Endothelial cell of umbilical vein (primary cell): ENCODE measurements at regions not wholly inside any gene's neighbourhood (a gene's known extent, or its start where the extent isn't known, plus 50 kb on each side); places are given as distances from the start of the nearest gene placed in this dataset.
A peak's percentile ranks its signal among the peaks of the same experiment; 100 is the strongest.

Experiments
- BruUV-seq: library from RNA; stranded (reverse); fragments of 400-500 nt; replicated peaks from 2 replicates; lab custom pipeline; 2021; lab: Mats Ljungman, UMichigan
- CTCF ChIA-PET: fragments of 300-600, 350-600 bp; sonication (Branson Sonifier 250); formaldehyde crosslinking; loops from one replicate; lab custom pipeline; 2021; ENCODE audit warnings: antibody characterized with exemption, inconsistent platforms; lab: Charles Lee
- POLR2A ChIA-PET: fragments of 300-600, 350-600 bp; sonication (Branson Sonifier 250); formaldehyde crosslinking; loops from one replicate; lab custom pipeline; 2021; ENCODE audit warnings: antibody characterized with exemption, inconsistent platforms; lab: Charles Lee
- DNase-seq: peaks from one replicate; pipeline ENCODE4 v3.0.0-alpha.2; 2011; ENCODE audit warnings: low read depth, low spot score
- FAIRE-seq: peaks from 2 replicates; lab custom pipeline; 2011; peaks lifted over from hg19 to GRCh38; lab: Jason Lieb, UNC
- H2AFZ ChIP-seq: 2 replicates; pipeline ENCODE4 v1.6.0; 2012; ENCODE audit warnings: low read depth, low read length, control low read depth, inconsistent platforms
- H3K27ac ChIP-seq: 2 replicates; pipeline ENCODE4 v1.5.1; 2011; ENCODE audit warnings: low read depth, mild to moderate bottlenecking, control low read depth, low read length, moderate library complexity; ENCODE audit not compliant: insufficient read depth
- H3K27me3 ChIP-seq, 2 experiments: 2 replicates each; pipeline versions ENCODE4 v1.6.0 to v1.6.1; 2011; ENCODE audit warnings: low read length in 2 of 2, mixed read lengths in 1 of 2; ENCODE audit not compliant: control insufficient read depth in 2 of 2, insufficient read depth in 2 of 2
- H3K36me3 ChIP-seq, 2 experiments: 2 replicates in 1 of 2; 3 replicates in 1 of 2; pipeline ENCODE4 v1.5.1; 2011; ENCODE audit warnings: low read length in 2 of 2, mild to moderate bottlenecking in 1 of 2, moderate library complexity in 1 of 2; ENCODE audit not compliant: control insufficient read depth in 2 of 2, insufficient read depth in 2 of 2; ENCODE audit errors: extremely low read depth in 1 of 2
- H3K4me1 ChIP-seq: 3 replicates; pipeline ENCODE4 v1.5.1; 2011; ENCODE audit warnings: mild to moderate bottlenecking, low read length; ENCODE audit not compliant: control insufficient read depth, insufficient read depth; ENCODE audit errors: extremely low read depth
- H3K4me2 ChIP-seq: 2 replicates; pipeline ENCODE4 v1.6.1; 2011; ENCODE audit warnings: low read length, control low read depth, mixed read lengths; ENCODE audit not compliant: insufficient read depth
- H3K4me3 ChIP-seq, 3 experiments: fragments of 200-600 bp in 1 of 3; sonication (generic), shearing (Covaris generic) in 1 of 3; replicated peaks in 1 of 3; 2 replicates each; pipeline ENCODE4 v1.5.1; 2011 to 2016; ENCODE audit warnings: control low read depth in 3 of 3, low read length in 3 of 3, mild to moderate bottlenecking in 2 of 3, inconsistent platforms in 1 of 3, low read depth in 1 of 3, moderate library complexity in 1 of 3; ENCODE audit not compliant: insufficient read depth in 1 of 3
- H3K79me2 ChIP-seq: 2 replicates; pipeline ENCODE4 v1.6.0; 2012; ENCODE audit warnings: low read length, inconsistent platforms; ENCODE audit not compliant: control insufficient read depth, insufficient read depth
- H3K9ac ChIP-seq: replicated peaks from 2 replicates; pipeline ENCODE3; 2011; ENCODE audit warnings: low read length, control low read depth; ENCODE audit not compliant: insufficient read depth; ENCODE audit errors: extremely low read depth
- H3K9me1 ChIP-seq: replicated peaks from 3 replicates; pipeline ENCODE4 v1.6.0; 2011; ENCODE audit warnings: mild to moderate bottlenecking, low read length; ENCODE audit not compliant: control insufficient read depth, insufficient read depth; ENCODE audit errors: extremely low read depth
- H3K9me3 ChIP-seq: replicated peaks from 2 replicates; pipeline ENCODE4 v1.5.1; 2012; ENCODE audit warnings: low read length, inconsistent platforms; ENCODE audit not compliant: control insufficient read depth, insufficient read depth
- H4K20me1 ChIP-seq: replicated peaks from 2 replicates; pipeline ENCODE3; 2011; ENCODE audit warnings: mild to moderate bottlenecking, low read length; ENCODE audit not compliant: control insufficient read depth, insufficient read depth; ENCODE audit errors: extremely low read depth
- FOS ChIP-seq: IDR thresholded peaks from 2 replicates; pipeline ENCODE4 v1.6.1; 2011; ENCODE audit warnings: mild to moderate bottlenecking, low read length, moderate library complexity, borderline replicate concordance; ENCODE audit not compliant: insufficient read depth
- JUN ChIP-seq: IDR thresholded peaks from 2 replicates; pipeline ENCODE4 v1.6.1; 2011; ENCODE audit warnings: borderline replicate concordance, low read depth; ENCODE audit not compliant: insufficient read length, insufficient read depth
- MYC ChIP-seq: IDR thresholded peaks from one replicate; pipeline ENCODE4 v1.6.1; 2011; ENCODE audit warnings: mild to moderate bottlenecking, low read depth, low read length
- POLR2A ChIP-seq: IDR thresholded peaks from 2 replicates; pipeline ENCODE4 v1.6.1; 2012; ENCODE audit warnings: low read depth, mild to moderate bottlenecking, control low read depth, low read length
- POLR2AphosphoS5 ChIP-seq: IDR thresholded peaks from 2 replicates; pipeline ENCODE4 v1.6.1; 2012; ENCODE audit warnings: low read depth, mild to moderate bottlenecking, control low read depth, low read length, moderate library complexity; ENCODE audit not compliant: insufficient read depth
- dilution Hi-C: fragments of 300-500 bp; cut with MboI; formaldehyde crosslinking; loops from one replicate; pipeline ENCODE4 v1.15.0; 2019; ENCODE audit warnings: low sequenced_read_pairs; ENCODE audit not compliant: extremely low pct_ligation_motif_present
- intact Hi-C: fragments of 100-400 bp; cut with micrococcal nuclease; formaldehyde crosslinking; loops from one replicate; pipeline ENCODE4 v1.10.0; 2022
- TF ChIP-seq, protein P1 (sequence below), 2 donors: IDR thresholded peaks; 1 replicate in 1 of 2; 2 replicates in 1 of 2; pipeline ENCODE4 v1.5.1; 2011; ENCODE audit warnings: low read length in 2 of 2, mild to moderate bottlenecking in 2 of 2, moderate library complexity in 2 of 2, control low read depth in 1 of 2, inconsistent platforms in 1 of 2, low read depth in 1 of 2; ENCODE audit not compliant: insufficient read depth in 1 of 2; ENCODE audit errors: extremely low read depth in 1 of 2
- TF ChIP-seq, protein P2 (sequence below): IDR thresholded peaks from 2 replicates; pipeline ENCODE4 v1.6.1; 2011; ENCODE audit not compliant: insufficient read depth, insufficient read length

DNA sequence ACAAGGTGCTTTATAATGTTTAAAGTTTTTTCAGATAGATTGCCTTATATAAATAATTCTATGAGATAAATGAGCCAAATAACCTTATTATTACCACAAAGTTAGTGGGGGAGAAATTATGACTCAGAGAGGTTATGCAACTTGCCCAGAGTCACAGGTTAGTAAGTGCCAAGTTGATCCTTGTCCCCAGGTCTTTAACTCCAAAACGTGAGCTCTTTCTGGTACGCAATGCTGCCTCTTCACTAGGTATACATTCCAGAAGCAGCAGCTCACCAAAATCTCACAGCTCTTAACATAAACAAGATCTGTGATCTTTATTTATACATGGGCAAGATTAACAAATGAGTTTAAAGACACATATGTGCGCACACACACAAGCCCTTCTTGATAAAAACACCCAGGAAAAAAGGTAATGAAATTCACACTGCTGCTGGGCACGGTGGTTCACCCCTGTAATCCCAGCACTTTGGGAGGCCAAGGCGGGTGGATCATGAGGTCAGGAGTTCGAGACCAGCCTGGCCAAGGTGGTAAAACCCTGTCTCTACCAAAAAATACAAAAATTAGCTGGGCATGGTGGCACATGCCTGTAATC lies 59.8 kb upstream of the NR2F2 start:
- peaks cover 3% of the 10 kb centered on the region for H3K79me2 ChIP-seq
- H3K27me3 ChIP-seq, result no peaks in the 10 kb centered on the region
- no peak overlapping the region for H3K4me2 ChIP-seq
- no peaks in the 10 kb centered on the region for H3K9me3 ChIP-seq
- peaks cover 0 to 2% of the 10 kb centered on the region in 2 experiments for H3K36me3 ChIP-seq
- no peaks in the 10 kb centered on the region for H3K9me1 ChIP-seq
- CTCF ChIA-PET, result interaction anchor here (0.6 kb wide), 1 partner anchor 56 kb away, joined by 3 read pairs; no protein-coding TSS in a partner anchor
- no peak overlapping the region for H3K9ac ChIP-seq
- DNase-seq (no peak), FAIRE-seq (no peak)
- BruUV-seq, result no TSS peak
- no peaks in the 10 kb centered on the region for H4K20me1 ChIP-seq
- H3K4me1 ChIP-seq, result peaks cover 32% of the 10 kb centered on the region
- H2AFZ ChIP-seq, result no peak overlapping the region
- intact Hi-C loops, result loop anchor here (5.0 kb wide), 1 partner anchor 1253 kb away; no protein-coding TSS in a partner anchor
- TF ChIP-seq JUN, result no peak
- TF ChIP-seq POLR2AphosphoS5, result no peak
- no peak for TF ChIP-seq FOS
- TF ChIP-seq, protein P1, sequence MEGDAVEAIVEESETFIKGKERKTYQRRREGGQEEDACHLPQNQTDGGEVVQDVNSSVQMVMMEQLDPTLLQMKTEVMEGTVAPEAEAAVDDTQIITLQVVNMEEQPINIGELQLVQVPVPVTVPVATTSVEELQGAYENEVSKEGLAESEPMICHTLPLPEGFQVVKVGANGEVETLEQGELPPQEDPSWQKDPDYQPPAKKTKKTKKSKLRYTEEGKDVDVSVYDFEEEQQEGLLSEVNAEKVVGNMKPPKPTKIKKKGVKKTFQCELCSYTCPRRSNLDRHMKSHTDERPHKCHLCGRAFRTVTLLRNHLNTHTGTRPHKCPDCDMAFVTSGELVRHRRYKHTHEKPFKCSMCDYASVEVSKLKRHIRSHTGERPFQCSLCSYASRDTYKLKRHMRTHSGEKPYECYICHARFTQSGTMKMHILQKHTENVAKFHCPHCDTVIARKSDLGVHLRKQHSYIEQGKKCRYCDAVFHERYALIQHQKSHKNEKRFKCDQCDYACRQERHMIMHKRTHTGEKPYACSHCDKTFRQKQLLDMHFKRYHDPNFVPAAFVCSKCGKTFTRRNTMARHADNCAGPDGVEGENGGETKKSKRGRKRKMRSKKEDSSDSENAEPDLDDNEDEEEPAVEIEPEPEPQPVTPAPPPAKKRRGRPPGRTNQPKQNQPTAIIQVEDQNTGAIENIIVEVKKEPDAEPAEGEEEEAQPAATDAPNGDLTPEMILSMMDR (IDR thresholded peaks at IDR 0.05; ENCODE audit: extremely low read depth in 1 of 2, insufficient read depth in 1 of 2, low read depth in 1 of 2, low read length in 2 of 2), result no peak
- H3K27ac ChIP-seq, result no peak overlapping the region
- dilution Hi-C loops, result no loop called here
- POLR2A ChIA-PET, result no interaction called here
- H3K4me3 ChIP-seq, result no peak overlapping the region

- DNase-seq, result no peak
- H3K27me3 ChIP-seq, result no peaks in the 10 kb centered on the region
- BruUV-seq, result no TSS peak
- H3K4me3 ChIP-seq, result no peak overlapping the region
- peaks cover 0 to 3% of the 10 kb centered on the region in 2 experiments for H3K36me3 ChIP-seq
- H3K9me3 ChIP-seq, result no peaks in the 10 kb centered on the region
- dilution Hi-C loops, result no loop called here
- FAIRE-seq, result no peak
- no peaks in the 10 kb centered on the region for H3K9me1 ChIP-seq
- intact Hi-C loops, result loop anchor here (2.0 to 5.0 kb wide), 2 partner anchors 538 to 1255 kb away; no protein-coding TSS in a partner anchor
- ChIA-PET POLR2A (no interaction called here), CTCF (no interaction called here)
- H4K20me1 ChIP-seq, result no peaks in the 10 kb centered on the region
- H3K4me2 ChIP-seq, result no peak overlapping the region
- peaks cover 41% of the 10 kb centered on the region for H3K4me1 ChIP-seq
- TF ChIP-seq MYC (no peak), POLR2AphosphoS5 (no peak), FOS (no peak), POLR2A (no peak), JUN (no peak)
- TF ChIP-seq, protein P2, sequence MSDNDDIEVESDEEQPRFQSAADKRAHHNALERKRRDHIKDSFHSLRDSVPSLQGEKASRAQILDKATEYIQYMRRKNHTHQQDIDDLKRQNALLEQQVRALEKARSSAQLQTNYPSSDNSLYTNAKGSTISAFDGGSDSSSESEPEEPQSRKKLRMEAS, result no peak
- no peak overlapping the region for H3K9ac ChIP-seq
- H3K27ac ChIP-seq, result peak overlapping the region; percentile 82
- no peak overlapping the region for H2AFZ ChIP-seq
- peaks cover 3% of the 10 kb centered on the region for H3K79me2 ChIP-seq
Measured at GRCh38 chr15:96272427-96272826, 58.1 kb upstream of the NR2F2 start.
